Mesodermal cell (in vitro differentiated cells): ENCODE measurements at regions not wholly inside any gene's neighbourhood (a gene's known extent, or its start where the extent isn't known, plus 50 kb on each side); places are given as distances from the start of the nearest gene placed in this dataset.

Source experiments
- H3K27ac ChIP-seq: 2 replicates; pipeline ENCODE4 v1.7.0; 2013; ENCODE audit warnings: mild to moderate bottlenecking, low read depth, low read length, moderate library complexity; ENCODE audit not compliant: severe bottlenecking
- H3K36me3 ChIP-seq: 2 replicates; pipeline ENCODE4 v1.7.1; 2013; ENCODE audit warnings: mild to moderate bottlenecking, low read length, moderate library complexity; ENCODE audit not compliant: control insufficient read depth, insufficient read depth
- H3K4me1 ChIP-seq: one replicate; pipeline ENCODE4 v1.7.1; 2013; ENCODE audit warnings: mild to moderate bottlenecking, low read length; ENCODE audit not compliant: insufficient read depth, control insufficient read depth, poor library complexity, severe bottlenecking
- H3K4me3 ChIP-seq: 2 replicates; pipeline ENCODE4 v1.7.0; 2013; ENCODE audit warnings: low read length, control low read depth, mild to moderate bottlenecking; ENCODE audit not compliant: insufficient read depth, poor library complexity, severe bottlenecking; ENCODE audit errors: extremely low read depth
- H3K9me3 ChIP-seq: 2 replicates; pipeline ENCODE4 v1.7.1; 2013; ENCODE audit warnings: mild to moderate bottlenecking, low read length, moderate library complexity; ENCODE audit not compliant: control insufficient read depth
- WGBS, 2 experiments: methylation state at CpG; one replicate each; pipeline ENCODE4 v1.1.5; 2013; ENCODE audit warnings: missing lambda C conversion rate in 2 of 2; ENCODE audit not compliant: insufficient coverage in 2 of 2; 5-methylcytosine and 5-hydroxymethylcytosine counted together

- H3K36me3 ChIP-seq, result no peaks in the 10 kb centered on the region
- 83% methylated on average over 1 of the region's 3 CpGs; no CpG with 5 or more reads in 1 of the 2 experiments for WGBS, 2 experiments
- H3K4me1 ChIP-seq, result no peaks in the 10 kb centered on the region
- H3K27ac ChIP-seq, result no peak overlapping the region
- H3K9me3 ChIP-seq, result no peaks in the 10 kb centered on the region
- no peak overlapping the region for H3K4me3 ChIP-seq
Measured at GRCh38 chr2:228864131-228864530, 407.0 kb downstream of the PID1 start.

DNA sequence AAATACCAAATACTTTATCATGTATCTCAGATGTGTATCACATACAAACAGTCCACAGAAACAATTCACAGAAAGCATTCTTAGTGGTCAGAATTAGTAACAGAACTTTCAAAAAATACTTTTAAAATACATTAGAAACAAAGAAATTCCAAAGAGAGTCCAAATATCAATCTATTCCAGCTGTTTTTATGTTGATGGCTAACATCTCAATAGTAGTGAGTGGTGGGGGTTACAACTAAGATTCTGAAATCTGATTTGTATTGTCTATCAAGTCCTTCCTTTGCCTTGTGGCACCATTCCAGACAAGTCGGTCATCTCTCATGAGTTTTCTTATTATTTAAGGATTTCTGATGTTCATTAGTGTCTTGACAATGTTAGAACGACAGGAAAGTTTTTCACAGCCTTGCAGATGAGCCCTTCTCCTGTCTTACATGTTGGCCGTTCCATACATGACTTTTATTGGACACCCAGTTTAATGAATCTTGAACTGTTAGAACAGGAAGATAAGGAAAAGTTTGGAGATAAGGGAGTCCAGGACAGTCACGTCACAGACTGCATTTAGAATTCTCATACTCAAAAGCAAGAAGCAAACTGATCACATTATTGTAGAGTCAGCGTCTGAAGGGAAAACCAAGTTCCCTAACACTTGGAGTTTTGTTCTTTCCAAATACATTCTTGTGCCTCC, 410.3 kb downstream of the PID1 start:
- no peaks in the 10 kb centered on the region for H3K36me3 ChIP-seq
- WGBS, 2 experiments, result 80 to 91% methylated on average over 1 to 3 of the region's 5 CpGs
- H3K27ac ChIP-seq, result no peak overlapping the region

GRCh38 chr2:228853151-228853550, 417.9 kb downstream of the PID1 start:
- Histone ChIP-seq H3K4me3 (no peak overlapping the region), H3K4me1 (no peaks in the 10 kb centered on the region), H3K27ac (no peak overlapping the region), H3K36me3 (no peaks in the 10 kb centered on the region), H3K9me3 (no peaks in the 10 kb centered on the region)
- WGBS, 2 experiments, result 87 to 97% methylated on average over 3 to 4 of the region's 7 CpGs

More for the DNA sequence above, 410.3 kb downstream of the PID1 start:
- Histone ChIP-seq H3K9me3 (no peaks in the 10 kb centered on the region), H3K4me3 (no peak overlapping the region), H3K4me1 (no peaks in the 10 kb centered on the region)

GRCh38 chr2:228848638-228849037, 422.4 kb downstream of the PID1 start:
- Histone ChIP-seq H3K4me3 (no peak overlapping the region), H3K36me3 (no peaks in the 10 kb centered on the region), H3K9me3 (no peaks in the 10 kb centered on the region), H3K4me1 (no peaks in the 10 kb centered on the region), H3K27ac (no peak overlapping the region)
- WGBS, 2 experiments, result 100% methylated on average over 3 of the region's 5 CpGs

- no peaks in the 10 kb centered on the region for H3K36me3 ChIP-seq
- no peak overlapping the region for H3K4me3 ChIP-seq
- WGBS, 2 experiments, result no CpG with 5 or more reads among the region's 1 CpG
- H3K4me1 ChIP-seq, result no peaks in the 10 kb centered on the region
- H3K27ac ChIP-seq, result no peak overlapping the region
- no peaks in the 10 kb centered on the region for H3K9me3 ChIP-seq
Measured at GRCh38 chr2:228847684-228848083, 423.4 kb downstream of the PID1 start.

GRCh38 chr2:228846161-228846560, 424.9 kb downstream of the PID1 start:
- no peak overlapping the region for H3K4me3 ChIP-seq
- 90% methylated on average over 1 of the region's 2 CpGs; no CpG with 5 or more reads in 1 of the 2 experiments for WGBS, 2 experiments
- H3K27ac ChIP-seq, result no peak overlapping the region
- no peaks in the 10 kb centered on the region for H3K9me3 ChIP-seq
- no peaks in the 10 kb centered on the region for H3K36me3 ChIP-seq
- H3K4me1 ChIP-seq, result no peaks in the 10 kb centered on the region

DNA sequence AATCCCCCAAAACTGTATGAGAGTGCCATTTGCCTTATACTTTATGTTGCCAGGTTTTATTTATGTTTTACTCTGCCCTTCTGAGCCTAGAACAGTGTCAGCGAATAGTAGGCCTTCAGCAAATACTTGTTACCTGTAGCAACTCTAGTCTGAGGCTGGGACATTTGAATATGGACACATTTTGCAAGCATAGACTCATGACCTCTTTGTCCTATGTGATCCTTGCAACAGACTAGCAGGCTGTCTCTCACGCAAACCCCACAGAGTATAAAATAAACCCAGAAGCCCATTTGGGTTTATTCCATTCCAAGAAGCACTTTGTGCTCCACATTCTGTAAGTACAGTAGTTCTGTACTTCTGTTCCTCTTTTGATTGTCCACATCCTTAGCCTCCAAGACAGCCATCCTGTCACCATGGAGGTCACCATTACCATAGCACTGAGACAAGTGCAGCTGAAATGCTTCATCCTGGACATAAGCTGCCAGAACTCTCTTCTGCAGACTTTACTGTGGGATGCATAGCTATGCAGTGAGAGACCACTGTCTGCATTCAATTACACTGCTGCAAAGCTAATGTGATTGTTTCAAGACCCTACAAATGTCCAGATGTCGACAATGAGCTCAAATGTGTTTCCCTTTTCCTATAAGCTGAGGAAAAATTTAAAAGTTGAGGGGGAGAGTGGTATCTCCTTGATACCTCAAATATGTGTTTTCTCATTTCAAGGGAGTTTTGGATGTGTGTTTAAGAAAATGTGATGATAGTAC, 425.7 kb downstream of the PID1 start:
- Histone ChIP-seq H3K27ac (no peak overlapping the region), H3K4me1 (no peaks in the 10 kb centered on the region), H3K4me3 (no peak overlapping the region), H3K9me3 (no peaks in the 10 kb centered on the region), H3K36me3 (no peaks in the 10 kb centered on the region)
- 86 to 100% methylated on average over 2 of the region's 3 CpGs for WGBS, 2 experiments

GRCh38 chr2:228841877-228842276, 429.2 kb downstream of the PID1 start:
- no CpG with 5 or more reads among the region's 3 CpGs for WGBS, 2 experiments
- Histone ChIP-seq H3K36me3 (no peaks in the 10 kb centered on the region), H3K27ac (no peak overlapping the region)

DNA sequence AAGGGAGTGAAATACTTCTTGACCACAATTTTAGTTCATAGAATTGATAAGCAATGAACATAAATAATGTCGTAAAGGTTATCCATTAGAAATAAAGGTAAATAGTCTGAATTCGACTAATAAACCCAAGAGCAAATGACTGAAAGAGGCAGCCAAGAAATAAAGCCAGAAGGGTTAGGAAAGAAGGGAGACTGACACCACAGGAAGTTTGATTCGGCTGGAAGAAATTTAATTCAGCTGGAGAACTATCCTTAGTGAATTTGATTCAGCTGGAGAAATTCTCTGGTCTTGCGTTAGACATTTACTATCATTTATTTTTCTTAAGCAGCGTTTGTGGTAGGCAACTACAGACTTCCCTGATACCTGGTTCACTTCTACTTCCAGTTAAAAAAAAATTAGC, 429.6 kb downstream of the PID1 start:
- H3K4me3 ChIP-seq, result no peak overlapping the region

More at GRCh38 chr2:228841877-228842276, 429.2 kb downstream of the PID1 start:
- no peaks in the 10 kb centered on the region for H3K9me3 ChIP-seq
- no peaks in the 10 kb centered on the region for H3K4me1 ChIP-seq
- no peak overlapping the region for H3K4me3 ChIP-seq

GRCh38 chr2:228840743-228841114, 430.4 kb downstream of the PID1 start:
- no peaks in the 10 kb centered on the region for H3K9me3 ChIP-seq
- no peaks in the 10 kb centered on the region for H3K36me3 ChIP-seq
- WGBS, 2 experiments, result 96% methylated on average over 4 of the region's 4 CpGs
- no peak overlapping the region for H3K27ac ChIP-seq
- no peaks in the 10 kb centered on the region for H3K4me1 ChIP-seq
- no peak overlapping the region for H3K4me3 ChIP-seq

More for the DNA sequence above, 429.6 kb downstream of the PID1 start:
- Histone ChIP-seq H3K9me3 (no peaks in the 10 kb centered on the region), H3K27ac (no peak overlapping the region), H3K36me3 (no peaks in the 10 kb centered on the region), H3K4me1 (no peaks in the 10 kb centered on the region)
- 86 to 100% methylated on average over 2 to 3 of the region's 5 CpGs for WGBS, 2 experiments
